ENCODE measurements at regions not wholly inside any gene's neighbourhood (a gene's known extent, or its start where the extent isn't known, plus 50 kb on each side); places are given as distances from the start of the nearest gene placed in this dataset.

GRCh38 chr20:39312676-39313075, 350.5 kb downstream of the DHX35 start:
- H3K9me3 ChIP-seq (ENCODE audit: control insufficient read depth, low read length): no peaks in the 10 kb centered on the region
- no peaks in the 10 kb centered on the region for H3K36me3 ChIP-seq (ENCODE audit: control insufficient read depth in 1 of 2, insufficient read depth in 2 of 2, low read length in 1 of 2)
- no peaks in the 10 kb centered on the region for H3K27me3 ChIP-seq (ENCODE audit: control insufficient read depth in 1 of 2, insufficient read depth in 2 of 2, low read length in 1 of 2)
- intact Hi-C loops (cut with DNase I): no loop called here
- ATAC-seq (ENCODE audit: low FRiP score) (no peak), DNase-seq (no peak)
- no peak overlapping the region for H3K27ac ChIP-seq (ENCODE audit: low read depth in 1 of 2, low read length in 2 of 2)
- no peaks in the 10 kb centered on the region for H3K4me1 ChIP-seq (ENCODE audit: control insufficient read depth in 1 of 2, insufficient read depth in 2 of 2, low read length in 2 of 2)
- no peak overlapping the region for H3K4me3 ChIP-seq (ENCODE audit: low read length in 2 of 2)

GRCh38 chr20:39311851-39312506, 349.8 kb downstream of the DHX35 start:
- Histone ChIP-seq H3K9me3 (ENCODE audit: control insufficient read depth, low read length) (no peaks in the 10 kb centered on the region), H3K36me3 (ENCODE audit: control insufficient read depth in 1 of 2, insufficient read depth in 2 of 2, low read length in 1 of 2) (no peaks in the 10 kb centered on the region), H3K4me3 (ENCODE audit: low read length in 2 of 2) (no peak overlapping the region), H3K27me3 (ENCODE audit: control insufficient read depth in 1 of 2, insufficient read depth in 2 of 2, low read length in 1 of 2) (no peaks in the 10 kb centered on the region), H3K27ac (ENCODE audit: low read depth in 1 of 2, low read length in 2 of 2) (no peak overlapping the region), H3K4me1 (ENCODE audit: control insufficient read depth in 1 of 2, insufficient read depth in 2 of 2, low read length in 2 of 2) (no peaks in the 10 kb centered on the region)
- intact Hi-C loops (cut with DNase I): no loop called here
- 63 to 86% methylated on average over 1 of the region's 1 CpG for WGBS, 2 donors
- DNase-seq: no peak
- ATAC-seq (ENCODE audit: low FRiP score): no peak

GRCh38 chr20:39310363-39310995, 348.3 kb downstream of the DHX35 start:
- H3K4me1 ChIP-seq (ENCODE audit: control insufficient read depth in 1 of 2, insufficient read depth in 2 of 2, low read length in 2 of 2): no peaks in the 10 kb centered on the region
- no peaks in the 10 kb centered on the region for H3K36me3 ChIP-seq (ENCODE audit: control insufficient read depth in 1 of 2, insufficient read depth in 2 of 2, low read length in 1 of 2)
- intact Hi-C loops (cut with DNase I): no loop called here
- no peak for DNase-seq
- no peak overlapping the region for H3K4me3 ChIP-seq (ENCODE audit: low read length in 2 of 2)
- WGBS, 2 donors: 47 to 53% methylated on average over 9 of the region's 9 CpGs
- no peak overlapping the region for H3K27ac ChIP-seq (ENCODE audit: low read depth in 1 of 2, low read length in 2 of 2)
- no peak for ATAC-seq (ENCODE audit: low FRiP score)
- H3K9me3 ChIP-seq (ENCODE audit: control insufficient read depth, low read length): no peaks in the 10 kb centered on the region
- H3K27me3 ChIP-seq (ENCODE audit: control insufficient read depth in 1 of 2, insufficient read depth in 2 of 2, low read length in 1 of 2): no peaks in the 10 kb centered on the region

- intact Hi-C loops (cut with DNase I): no loop called here
- H3K27me3 ChIP-seq (ENCODE audit: control insufficient read depth in 1 of 2, insufficient read depth in 2 of 2, low read length in 1 of 2): no peaks in the 10 kb centered on the region
- no peak overlapping the region for H3K27ac ChIP-seq (ENCODE audit: low read depth in 1 of 2, low read length in 2 of 2)
- no peak for ATAC-seq (ENCODE audit: low FRiP score)
- no peaks in the 10 kb centered on the region for H3K9me3 ChIP-seq (ENCODE audit: control insufficient read depth, low read length)
- no peaks in the 10 kb centered on the region for H3K4me1 ChIP-seq (ENCODE audit: control insufficient read depth in 1 of 2, insufficient read depth in 2 of 2, low read length in 2 of 2)
- no peaks in the 10 kb centered on the region for H3K36me3 ChIP-seq (ENCODE audit: control insufficient read depth in 1 of 2, insufficient read depth in 2 of 2, low read length in 1 of 2)
- no peak overlapping the region for H3K4me3 ChIP-seq (ENCODE audit: low read length in 2 of 2)
- DNase-seq: no peak
Observed at GRCh38 chr20:39309458-39309857, 347.3 kb downstream of the DHX35 start.

DNA sequence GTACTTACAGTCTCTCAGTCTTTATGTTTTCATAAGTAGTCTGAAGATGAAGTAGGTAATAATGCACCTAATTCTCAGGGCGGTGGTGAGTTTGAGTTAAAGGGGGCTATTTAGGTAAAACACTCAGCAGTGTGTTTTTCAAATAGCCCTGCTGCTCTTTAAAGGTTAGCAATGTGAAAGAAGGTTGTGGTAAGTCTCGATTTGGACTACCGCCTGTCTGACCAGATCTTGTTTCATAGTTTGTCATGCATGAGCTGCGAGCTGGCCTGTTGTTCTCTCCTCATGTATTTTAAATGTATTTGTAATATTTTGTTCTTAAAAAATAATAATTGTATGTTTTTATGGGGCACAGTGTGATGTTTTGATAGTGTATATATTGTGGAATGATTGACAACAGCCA, 340.2 kb downstream of the DHX35 start:
- ATAC-seq (ENCODE audit: low FRiP score): no peak

GRCh38 chr20:39299783-39300182, 337.6 kb downstream of the DHX35 start:
- no peak overlapping the region for H3K4me3 ChIP-seq (ENCODE audit: low read length in 2 of 2)
- H3K27ac ChIP-seq (ENCODE audit: low read depth in 1 of 2, low read length in 2 of 2): no peak overlapping the region
- no peaks in the 10 kb centered on the region for H3K4me1 ChIP-seq (ENCODE audit: control insufficient read depth in 1 of 2, insufficient read depth in 2 of 2, low read length in 2 of 2)
- intact Hi-C loops (cut with DNase I): no loop called here
- no peaks in the 10 kb centered on the region for H3K36me3 ChIP-seq (ENCODE audit: control insufficient read depth in 1 of 2, insufficient read depth in 2 of 2, low read length in 1 of 2)
- H3K9me3 ChIP-seq (ENCODE audit: control insufficient read depth, low read length): peaks cover 3% of the 10 kb centered on the region
- WGBS, 2 donors: 79 to 82% methylated on average over 2 of the region's 2 CpGs
- no peaks in the 10 kb centered on the region for H3K27me3 ChIP-seq (ENCODE audit: control insufficient read depth in 1 of 2, insufficient read depth in 2 of 2, low read length in 1 of 2)
- no peak for DNase-seq
- no peak for ATAC-seq (ENCODE audit: low FRiP score)

More for the DNA sequence above, 340.2 kb downstream of the DHX35 start:
- 72 to 80% methylated on average over 4 of the region's 4 CpGs for WGBS, 2 donors
- Histone ChIP-seq H3K36me3 (ENCODE audit: control insufficient read depth in 1 of 2, insufficient read depth in 2 of 2, low read length in 1 of 2) (no peaks in the 10 kb centered on the region), H3K27ac (ENCODE audit: low read depth in 1 of 2, low read length in 2 of 2) (no peak overlapping the region), H3K4me1 (ENCODE audit: control insufficient read depth in 1 of 2, insufficient read depth in 2 of 2, low read length in 2 of 2) (no peaks in the 10 kb centered on the region), H3K27me3 (ENCODE audit: control insufficient read depth in 1 of 2, insufficient read depth in 2 of 2, low read length in 1 of 2) (no peaks in the 10 kb centered on the region), H3K4me3 (ENCODE audit: low read length in 2 of 2) (no peak overlapping the region), H3K9me3 (ENCODE audit: control insufficient read depth, low read length) (no peaks in the 10 kb centered on the region)
- no peak for DNase-seq
- intact Hi-C loops (cut with DNase I): no loop called here

GRCh38 chr20:39298571-39299506, 336.7 kb downstream of the DHX35 start:
- Histone ChIP-seq H3K36me3 (ENCODE audit: control insufficient read depth in 1 of 2, insufficient read depth in 2 of 2, low read length in 1 of 2) (no peaks in the 10 kb centered on the region), H3K4me1 (ENCODE audit: control insufficient read depth in 1 of 2, insufficient read depth in 2 of 2, low read length in 2 of 2) (no peaks in the 10 kb centered on the region), H3K27me3 (ENCODE audit: control insufficient read depth in 1 of 2, insufficient read depth in 2 of 2, low read length in 1 of 2) (peaks cover 0 to 2% of the 10 kb centered on the region in 2 donors), H3K9me3 (ENCODE audit: control insufficient read depth, low read length) (peaks cover 3% of the 10 kb centered on the region), H3K27ac (ENCODE audit: low read depth in 1 of 2, low read length in 2 of 2) (no peak overlapping the region), H3K4me3 (ENCODE audit: low read length in 2 of 2) (no peak overlapping the region)
- intact Hi-C loops (cut with DNase I): no loop called here
- DNase-seq: no peak
- ATAC-seq (ENCODE audit: low FRiP score): peak; percentile 20
- 54 to 59% methylated on average over 12 of the region's 12 CpGs for WGBS, 2 donors

DNA sequence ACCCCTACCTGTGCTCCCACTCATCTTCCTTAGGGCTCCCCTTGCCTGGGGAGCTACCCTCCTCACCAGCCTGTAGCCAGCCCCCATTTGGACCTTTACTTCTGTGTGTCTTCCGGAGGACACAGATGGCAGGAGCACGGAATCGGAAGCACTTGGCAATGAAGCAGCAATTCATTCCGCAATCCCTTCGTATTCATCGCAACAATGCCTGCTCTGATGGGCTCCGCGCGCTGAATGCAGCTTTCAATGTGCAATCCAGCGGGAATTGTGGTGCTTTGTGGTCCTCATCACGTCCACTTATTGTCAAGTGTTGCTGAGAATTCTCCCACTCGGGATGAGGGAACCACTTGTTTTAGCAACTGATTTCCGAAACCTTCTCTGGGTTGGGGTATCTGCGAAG, 336.0 kb downstream of the DHX35 start:
- no peak for DNase-seq
- no peaks in the 10 kb centered on the region for H3K36me3 ChIP-seq (ENCODE audit: control insufficient read depth in 1 of 2, insufficient read depth in 2 of 2, low read length in 1 of 2)
- 86 to 87% methylated on average over 14 of the region's 14 CpGs for WGBS, 2 donors
- no peak overlapping the region for H3K4me3 ChIP-seq (ENCODE audit: low read length in 2 of 2)
- no peaks in the 10 kb centered on the region for H3K4me1 ChIP-seq (ENCODE audit: control insufficient read depth in 1 of 2, insufficient read depth in 2 of 2, low read length in 2 of 2)
- ATAC-seq (ENCODE audit: low FRiP score): no peak
- intact Hi-C loops (cut with DNase I): no loop called here
- peaks cover 3% of the 10 kb centered on the region for H3K9me3 ChIP-seq (ENCODE audit: control insufficient read depth, low read length)
- H3K27me3 ChIP-seq (ENCODE audit: control insufficient read depth in 1 of 2, insufficient read depth in 2 of 2, low read length in 1 of 2): peaks cover 0 to 2% of the 10 kb centered on the region in 2 donors
- H3K27ac ChIP-seq (ENCODE audit: low read depth in 1 of 2, low read length in 2 of 2): no peak overlapping the region
